ENCODE measurements at regions not wholly inside any gene's neighbourhood (a gene's known extent, or its start where the extent isn't known, plus 50 kb on each side); places are given as distances from the start of the nearest gene placed in this dataset.

DNA sequence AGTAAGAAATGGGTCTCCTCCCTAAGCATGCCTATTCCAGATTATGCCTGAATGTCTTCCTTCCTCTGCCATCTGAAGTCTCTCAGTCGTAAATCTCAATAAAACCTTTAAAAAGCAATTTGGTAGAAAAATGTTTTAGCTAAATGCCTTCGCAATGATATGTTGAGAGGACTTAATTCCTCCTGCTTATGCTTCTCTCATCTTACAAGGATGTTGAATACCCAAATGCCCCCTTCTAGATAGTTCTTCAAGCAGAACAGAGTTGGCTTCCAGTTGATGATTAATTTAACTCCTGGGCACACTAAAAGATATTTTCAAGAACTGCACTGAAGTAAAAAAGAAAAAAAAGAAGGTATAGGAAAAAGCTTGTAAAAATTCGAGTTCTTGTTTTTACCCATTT lies 275.0 kb upstream of the SPTLC3 start:
- no peak overlapping the region for H3K27ac ChIP-seq
- H3K27me3 ChIP-seq, result no peaks in the 10 kb centered on the region
- no peak for DNase-seq
- no peak for TF ChIP-seq EP300 (IDR thresholded peaks at IDR 0.05)
- TF ChIP-seq POLR2A (IDR thresholded peaks at IDR 0.05), result no peak
- no peak for TF ChIP-seq POLR2AphosphoS5 (IDR thresholded peaks at IDR 0.05)
- 68 to 81% methylated on average over 3 of the region's 3 CpGs for WGBS, 2 donors
- no peak for ATAC-seq (ENCODE audit: low FRiP score in 2 of 2)
- no peak overlapping the region for H3K4me3 ChIP-seq
- H3K4me1 ChIP-seq, result no peaks in the 10 kb centered on the region
- no peaks in the 10 kb centered on the region for H3K36me3 ChIP-seq
- no peaks in the 10 kb centered on the region for H3K9me3 ChIP-seq

- H3K4me3 ChIP-seq, result no peak overlapping the region
- TF ChIP-seq EP300 (IDR thresholded peaks at IDR 0.05) (no peak), POLR2A (IDR thresholded peaks at IDR 0.05) (no peak), CTCF (IDR thresholded peaks at IDR 0.05) (no peak), POLR2AphosphoS5 (IDR thresholded peaks at IDR 0.05) (no peak)
These were observed 271.3 kb upstream of the SPTLC3 start for GRCh38 chr20:12737497-12737896.

GRCh38 chr20:12737900-12738299 lies 270.9 kb upstream of the SPTLC3 start:
- no peaks in the 10 kb centered on the region for H3K9me3 ChIP-seq
- H3K27ac ChIP-seq, result no peak overlapping the region
- H3K36me3 ChIP-seq, result no peaks in the 10 kb centered on the region
- no peaks in the 10 kb centered on the region for H3K4me1 ChIP-seq
- H3K27me3 ChIP-seq, result no peaks in the 10 kb centered on the region
- no peak for ATAC-seq (ENCODE audit: low FRiP score in 2 of 2)
- no peak for DNase-seq
- H3K4me3 ChIP-seq, result no peak overlapping the region
- TF ChIP-seq POLR2A (IDR thresholded peaks at IDR 0.05) (no peak), CTCF (IDR thresholded peaks at IDR 0.05) (no peak), POLR2AphosphoS5 (IDR thresholded peaks at IDR 0.05) (no peak), EP300 (IDR thresholded peaks at IDR 0.05) (no peak)
- WGBS, 2 donors, result 87 to 89% methylated on average over 2 of the region's 2 CpGs

More at GRCh38 chr20:12737497-12737896, 271.3 kb upstream of the SPTLC3 start:
- no peaks in the 10 kb centered on the region for H3K9me3 ChIP-seq
- no peaks in the 10 kb centered on the region for H3K27me3 ChIP-seq
- 78 to 82% methylated on average over 4 of the region's 4 CpGs for WGBS, 2 donors
- ATAC-seq (ENCODE audit: low FRiP score in 2 of 2), result no peak
- H3K27ac ChIP-seq, result no peak overlapping the region
- no peak for DNase-seq
- H3K36me3 ChIP-seq, result no peaks in the 10 kb centered on the region
- H3K4me1 ChIP-seq, result no peaks in the 10 kb centered on the region

GRCh38 chr20:12740647-12741046 lies 268.1 kb upstream of the SPTLC3 start:
- H3K9me3 ChIP-seq, result no peaks in the 10 kb centered on the region
- no peak for TF ChIP-seq EP300 (IDR thresholded peaks at IDR 0.05)
- TF ChIP-seq CTCF (IDR thresholded peaks at IDR 0.05), result no peak
- TF ChIP-seq POLR2AphosphoS5 (IDR thresholded peaks at IDR 0.05), result no peak
- TF ChIP-seq POLR2A (IDR thresholded peaks at IDR 0.05), result no peak
- WGBS, 2 donors, result 87 to 89% methylated on average over 5 of the region's 5 CpGs

DNA sequence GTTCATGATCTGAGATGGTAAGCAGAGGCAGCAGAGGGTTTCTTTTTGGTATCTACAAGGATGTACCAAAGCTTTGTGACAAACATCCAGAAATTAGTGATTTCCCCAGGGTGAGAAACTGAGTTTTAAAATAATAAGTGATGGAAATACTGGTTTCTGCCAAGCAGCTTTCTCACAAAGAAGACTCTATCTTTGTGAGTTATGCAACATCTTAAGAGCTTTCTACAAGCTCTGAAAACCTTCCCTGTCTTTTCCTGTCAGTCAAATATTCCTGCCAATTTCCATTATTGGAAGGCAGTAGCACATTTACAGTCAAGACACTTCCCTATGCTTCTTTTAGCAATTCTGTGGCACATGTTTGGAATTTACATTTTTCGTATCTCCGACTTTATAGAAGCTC lies 264.7 kb upstream of the SPTLC3 start:
- ATAC-seq (ENCODE audit: low FRiP score in 2 of 2) (no peak), DNase-seq (no peak)
- Histone ChIP-seq H3K27me3 (no peaks in the 10 kb centered on the region), H3K4me3 (no peak overlapping the region), H3K36me3 (no peaks in the 10 kb centered on the region), H3K4me1 (no peaks in the 10 kb centered on the region), H3K9me3 (no peaks in the 10 kb centered on the region), H3K27ac (no peak overlapping the region)
- TF ChIP-seq CTCF (IDR thresholded peaks at IDR 0.05) (no peak), POLR2AphosphoS5 (IDR thresholded peaks at IDR 0.05) (no peak), POLR2A (IDR thresholded peaks at IDR 0.05) (no peak), EP300 (IDR thresholded peaks at IDR 0.05) (no peak)
- WGBS, 2 donors, result 86 to 94% methylated on average over 2 of the region's 2 CpGs

More at GRCh38 chr20:12740647-12741046, 268.1 kb upstream of the SPTLC3 start:
- no peaks in the 10 kb centered on the region for H3K36me3 ChIP-seq
- H3K4me1 ChIP-seq, result no peaks in the 10 kb centered on the region
- no peaks in the 10 kb centered on the region for H3K27me3 ChIP-seq
- no peak for DNase-seq
- H3K4me3 ChIP-seq, result no peak overlapping the region
- no peak for ATAC-seq (ENCODE audit: low FRiP score in 2 of 2)
- no peak overlapping the region for H3K27ac ChIP-seq

All from upper lobe of left lung (tissue), 6 donors.